ENCODE measurements at regions not wholly inside any gene's neighbourhood (a gene's known extent, or its start where the extent isn't known, plus 50 kb on each side); places are given as distances from the start of the nearest gene placed in this dataset.

DNA sequence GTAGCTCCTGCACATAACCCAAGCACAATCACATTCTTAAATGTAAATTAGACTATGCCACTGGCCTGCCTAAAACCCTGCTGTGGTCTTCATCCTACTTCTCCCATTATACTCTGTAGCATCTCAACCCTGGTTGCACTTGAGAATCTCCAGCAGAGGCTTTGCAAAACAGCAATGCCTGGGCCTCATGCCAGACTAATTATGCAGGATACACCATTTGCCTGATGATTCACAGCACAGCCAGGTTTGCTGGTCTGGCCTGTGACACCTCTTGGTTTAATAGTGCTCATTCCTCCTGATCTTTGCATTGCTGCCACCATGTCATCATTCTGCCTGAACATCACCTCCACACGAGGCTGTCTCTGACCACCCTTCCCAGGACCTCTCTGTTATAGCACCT, 491.9 kb upstream of the TOM1L1 start:
- TF ChIP-seq ZNF274 (IDR thresholded peaks at IDR 0.05; ENCODE audit: insufficient read depth, insufficient read length), result no peak
- TF ChIP-seq, protein P1, sequence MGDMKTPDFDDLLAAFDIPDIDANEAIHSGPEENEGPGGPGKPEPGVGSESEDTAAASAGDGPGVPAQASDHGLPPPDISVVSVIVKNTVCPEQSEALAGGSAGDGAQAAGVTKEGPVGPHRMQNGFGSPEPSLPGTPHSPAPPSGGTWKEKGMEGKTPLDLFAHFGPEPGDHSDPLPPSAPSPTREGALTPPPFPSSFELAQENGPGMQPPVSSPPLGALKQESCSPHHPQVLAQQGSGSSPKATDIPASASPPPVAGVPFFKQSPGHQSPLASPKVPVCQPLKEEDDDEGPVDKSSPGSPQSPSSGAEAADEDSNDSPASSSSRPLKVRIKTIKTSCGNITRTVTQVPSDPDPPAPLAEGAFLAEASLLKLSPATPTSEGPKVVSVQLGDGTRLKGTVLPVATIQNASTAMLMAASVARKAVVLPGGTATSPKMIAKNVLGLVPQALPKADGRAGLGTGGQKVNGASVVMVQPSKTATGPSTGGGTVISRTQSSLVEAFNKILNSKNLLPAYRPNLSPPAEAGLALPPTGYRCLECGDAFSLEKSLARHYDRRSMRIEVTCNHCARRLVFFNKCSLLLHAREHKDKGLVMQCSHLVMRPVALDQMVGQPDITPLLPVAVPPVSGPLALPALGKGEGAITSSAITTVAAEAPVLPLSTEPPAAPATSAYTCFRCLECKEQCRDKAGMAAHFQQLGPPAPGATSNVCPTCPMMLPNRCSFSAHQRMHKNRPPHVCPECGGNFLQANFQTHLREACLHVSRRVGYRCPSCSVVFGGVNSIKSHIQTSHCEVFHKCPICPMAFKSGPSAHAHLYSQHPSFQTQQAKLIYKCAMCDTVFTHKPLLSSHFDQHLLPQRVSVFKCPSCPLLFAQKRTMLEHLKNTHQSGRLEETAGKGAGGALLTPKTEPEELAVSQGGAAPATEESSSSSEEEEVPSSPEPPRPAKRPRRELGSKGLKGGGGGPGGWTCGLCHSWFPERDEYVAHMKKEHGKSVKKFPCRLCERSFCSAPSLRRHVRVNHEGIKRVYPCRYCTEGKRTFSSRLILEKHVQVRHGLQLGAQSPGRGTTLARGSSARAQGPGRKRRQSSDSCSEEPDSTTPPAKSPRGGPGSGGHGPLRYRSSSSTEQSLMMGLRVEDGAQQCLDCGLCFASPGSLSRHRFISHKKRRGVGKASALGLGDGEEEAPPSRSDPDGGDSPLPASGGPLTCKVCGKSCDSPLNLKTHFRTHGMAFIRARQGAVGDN (IDR thresholded peaks at IDR 0.05), result no peak
- TF ChIP-seq, protein P2, sequence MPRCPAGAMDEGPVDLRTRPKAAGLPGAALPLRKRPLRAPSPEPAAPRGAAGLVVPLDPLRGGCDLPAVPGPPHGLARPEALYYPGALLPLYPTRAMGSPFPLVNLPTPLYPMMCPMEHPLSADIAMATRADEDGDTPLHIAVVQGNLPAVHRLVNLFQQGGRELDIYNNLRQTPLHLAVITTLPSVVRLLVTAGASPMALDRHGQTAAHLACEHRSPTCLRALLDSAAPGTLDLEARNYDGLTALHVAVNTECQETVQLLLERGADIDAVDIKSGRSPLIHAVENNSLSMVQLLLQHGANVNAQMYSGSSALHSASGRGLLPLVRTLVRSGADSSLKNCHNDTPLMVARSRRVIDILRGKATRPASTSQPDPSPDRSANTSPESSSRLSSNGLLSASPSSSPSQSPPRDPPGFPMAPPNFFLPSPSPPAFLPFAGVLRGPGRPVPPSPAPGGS (IDR thresholded peaks at IDR 0.05; ENCODE audit: borderline replicate concordance, insufficient read depth, low read depth, low read length, poor library complexity, severe bottlenecking), result no peak
- no peak for TF ChIP-seq CBX5 (IDR thresholded peaks at IDR 0.05; ENCODE audit: low read depth)
- no peak for TF ChIP-seq MXI1 (IDR thresholded peaks at IDR 0.05; ENCODE audit: low read depth, low read length)
- no peak for TF ChIP-seq RCOR1 (conservative IDR thresholded peaks at IDR 0.05; ENCODE audit: low read depth, low read length)
- no peak for TF ChIP-seq CREM (IDR thresholded peaks at IDR 0.05; ENCODE audit: low read depth)
- no peak for TF ChIP-seq RUNX3 (IDR thresholded peaks at IDR 0.05; ENCODE audit: low read length)
- TF ChIP-seq TARDBP (IDR thresholded peaks at IDR 0.05; ENCODE audit: borderline replicate concordance), result no peak
- no peak for TF ChIP-seq TCF12 (IDR thresholded peaks at IDR 0.05; ENCODE audit: low read depth, low read length)
- no peak for TF ChIP-seq JUND (IDR thresholded peaks at IDR 0.05; ENCODE audit: low read depth, low read length)
- no peak for TF ChIP-seq SMAD5 (IDR thresholded peaks at IDR 0.05; ENCODE audit: low read depth)
- TF ChIP-seq CREB1 (IDR thresholded peaks at IDR 0.05; ENCODE audit: low read depth), result no peak
- no peak for TF ChIP-seq RB1 (IDR thresholded peaks at IDR 0.05; ENCODE audit: borderline replicate concordance)
- TF ChIP-seq, protein P3, sequence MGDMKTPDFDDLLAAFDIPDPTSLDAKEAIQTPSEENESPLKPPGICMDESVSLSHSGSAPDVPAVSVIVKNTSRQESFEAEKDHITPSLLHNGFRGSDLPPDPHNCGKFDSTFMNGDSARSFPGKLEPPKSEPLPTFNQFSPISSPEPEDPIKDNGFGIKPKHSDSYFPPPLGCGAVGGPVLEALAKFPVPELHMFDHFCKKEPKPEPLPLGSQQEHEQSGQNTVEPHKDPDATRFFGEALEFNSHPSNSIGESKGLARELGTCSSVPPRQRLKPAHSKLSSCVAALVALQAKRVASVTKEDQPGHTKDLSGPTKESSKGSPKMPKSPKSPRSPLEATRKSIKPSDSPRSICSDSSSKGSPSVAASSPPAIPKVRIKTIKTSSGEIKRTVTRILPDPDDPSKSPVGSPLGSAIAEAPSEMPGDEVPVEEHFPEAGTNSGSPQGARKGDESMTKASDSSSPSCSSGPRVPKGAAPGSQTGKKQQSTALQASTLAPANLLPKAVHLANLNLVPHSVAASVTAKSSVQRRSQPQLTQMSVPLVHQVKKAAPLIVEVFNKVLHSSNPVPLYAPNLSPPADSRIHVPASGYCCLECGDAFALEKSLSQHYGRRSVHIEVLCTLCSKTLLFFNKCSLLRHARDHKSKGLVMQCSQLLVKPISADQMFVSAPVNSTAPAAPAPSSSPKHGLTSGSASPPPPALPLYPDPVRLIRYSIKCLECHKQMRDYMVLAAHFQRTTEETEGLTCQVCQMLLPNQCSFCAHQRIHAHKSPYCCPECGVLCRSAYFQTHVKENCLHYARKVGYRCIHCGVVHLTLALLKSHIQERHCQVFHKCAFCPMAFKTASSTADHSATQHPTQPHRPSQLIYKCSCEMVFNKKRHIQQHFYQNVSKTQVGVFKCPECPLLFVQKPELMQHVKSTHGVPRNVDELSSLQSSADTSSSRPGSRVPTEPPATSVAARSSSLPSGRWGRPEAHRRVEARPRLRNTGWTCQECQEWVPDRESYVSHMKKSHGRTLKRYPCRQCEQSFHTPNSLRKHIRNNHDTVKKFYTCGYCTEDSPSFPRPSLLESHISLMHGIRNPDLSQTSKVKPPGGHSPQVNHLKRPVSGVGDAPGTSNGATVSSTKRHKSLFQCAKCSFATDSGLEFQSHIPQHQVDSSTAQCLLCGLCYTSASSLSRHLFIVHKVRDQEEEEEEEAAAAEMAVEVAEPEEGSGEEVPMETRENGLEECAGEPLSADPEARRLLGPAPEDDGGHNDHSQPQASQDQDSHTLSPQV (IDR thresholded peaks at IDR 0.05), result no peak
- Histone ChIP-seq H3K79me2 (ENCODE audit: control insufficient read depth, insufficient read depth, low read length) (no peaks in the 10 kb centered on the region), H3K36me3 (ENCODE audit: control insufficient read depth in 2 of 2, insufficient read depth in 2 of 2, low read length in 1 of 2) (no peaks in the 10 kb centered on the region), H4K20me1 (ENCODE audit: control insufficient read depth, insufficient read depth) (no peaks in the 10 kb centered on the region), H3K27me3 (replicated peaks in 1 of 2; ENCODE audit: control insufficient read depth in 2 of 2, insufficient read depth in 2 of 2, low read length in 1 of 2) (no peaks in the 10 kb centered on the region), H3K4me1 (ENCODE audit: control insufficient read depth, insufficient read depth, low read length) (no peaks in the 10 kb centered on the region), H2AFZ (ENCODE audit: control insufficient read depth, low read depth, low read length) (no peak overlapping the region), H3K4me3 (no peak overlapping the region), H3K4me2 (ENCODE audit: control insufficient read depth, insufficient read depth) (no peak overlapping the region), H3K27ac (ENCODE audit: control insufficient read depth, insufficient read depth) (no peak overlapping the region), H3K9me3 (replicated peaks; ENCODE audit: control insufficient read depth, insufficient read depth, low read length) (no peaks in the 10 kb centered on the region; the same call in 2 of the 3 replicates), H3K9ac (ENCODE audit: control insufficient read depth, insufficient read depth, low read length) (no peak overlapping the region)
- ChIA-PET POLR2A (interaction anchor here (0.6 kb wide), 1 partner anchor 157 kb away, joined by 3 read pairs; no protein-coding TSS in a partner anchor), RAD21 (ENCODE audit: unreplicated experiment) (no interaction called here), SMC1A (ENCODE audit: uncharacterized antibody, unreplicated experiment) (no interaction called here), CTCF (no interaction called here)
- FAIRE-seq (no peak), ATAC-seq (no peak), DNase-seq (ENCODE audit: low read depth, low spot score) (no peak)
- intact Hi-C loops (cut with micrococcal nuclease; ENCODE audit: unreplicated experiment) (no loop called here), in situ Hi-C loops (cut with MboI) (no loop called here)
- 0% methylated on average over 1 of the region's 1 CpG for WGBS (ENCODE audit: insufficient coverage, insufficient replicate concordance, low lambda C conversion rate, missing lambda C conversion rate)
- no TSS peak for BruUV-seq (replicated peaks)

Measured in GM12878 (cell line).